NCI-H748 (cell line): ENCODE measurements at regions not wholly inside any gene's neighbourhood (a gene's known extent, or its start where the extent isn't known, plus 50 kb on each side); places are given as distances from the start of the nearest gene placed in this dataset.

ENCODE experiments used
- DNase-seq: peaks from one replicate; lab custom pipeline; 2025; ENCODE audit not compliant: unreplicated experiment; lab: John Stamatoyannopoulos, UW

DNA sequence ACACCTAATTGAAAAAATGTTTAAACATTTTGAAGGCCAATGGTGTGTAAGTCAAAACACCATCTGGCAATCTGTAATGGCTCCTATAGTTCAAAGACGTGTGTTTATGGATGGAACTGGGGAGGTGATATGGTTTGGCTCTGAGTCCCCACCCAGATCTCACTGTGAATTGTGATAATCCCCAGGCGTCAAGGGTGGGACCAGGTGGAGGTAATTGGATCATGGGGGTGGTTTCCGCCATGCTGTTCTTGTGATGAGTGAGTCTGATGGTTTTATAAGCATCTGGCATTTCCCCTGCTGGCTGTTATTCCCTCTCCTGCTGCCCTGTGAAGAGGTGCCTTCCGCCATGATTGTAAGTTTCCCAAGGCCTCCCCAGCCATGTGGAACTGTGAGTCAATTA lies 52.2 kb downstream of the ADRA2C start:
- DNase-seq: peak; percentile 2

DNA sequence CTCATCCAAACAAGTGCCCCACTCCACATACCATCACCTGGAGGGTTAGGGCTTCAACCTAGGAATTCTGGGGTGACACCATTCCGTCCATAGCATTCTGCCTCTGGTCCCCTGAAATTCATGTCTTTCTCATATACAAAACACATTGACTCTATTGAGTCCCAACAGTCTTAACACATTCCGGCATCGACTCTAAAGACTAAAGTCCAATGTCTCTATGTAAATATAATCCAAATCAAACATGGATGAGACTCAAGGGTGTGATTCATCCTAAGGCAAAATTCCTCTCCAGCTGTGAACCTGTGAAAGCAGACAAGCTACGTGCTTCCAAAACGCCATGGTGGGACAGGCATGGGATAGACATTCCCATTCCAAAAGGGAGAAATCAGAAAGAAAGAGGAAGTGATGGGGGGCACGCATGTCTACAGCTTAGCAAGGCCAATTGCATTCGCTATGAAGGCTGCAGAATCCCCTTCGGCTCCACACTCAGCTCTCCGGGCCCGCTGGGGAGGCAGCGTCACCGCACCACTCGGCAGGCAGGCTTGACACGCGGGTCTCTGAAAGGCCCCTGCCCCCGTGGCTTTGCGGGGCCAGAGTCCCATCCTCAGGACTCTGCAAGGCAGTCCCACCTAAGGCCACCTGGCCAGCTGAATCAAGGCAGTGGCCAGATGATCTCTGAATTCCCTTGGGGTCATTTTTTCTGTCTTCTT lies 53.2 kb downstream of the ADRA2C start:
- no peak for DNase-seq

GRCh38 chr4:3820016-3820805 lies 54.0 kb downstream of the ADRA2C start:
- DNase-seq: no peak

- no peak for DNase-seq
Observed at GRCh38 chr4:3820806-3821579, 54.8 kb downstream of the ADRA2C start.

- DNase-seq: no peak
Observed at GRCh38 chr4:3821580-3822229, 55.5 kb downstream of the ADRA2C start.

- peak; percentile 23 for DNase-seq
Observed at GRCh38 chr4:3822230-3822947, 56.2 kb downstream of the ADRA2C start.

GRCh38 chr4:3823496-3824341 lies 57.5 kb downstream of the ADRA2C start:
- DNase-seq: no peak

- DNase-seq: no peak
Observed at GRCh38 chr4:3824521-3825270, 58.5 kb downstream of the ADRA2C start.

GRCh38 chr4:3825530-3825929 lies 59.3 kb downstream of the ADRA2C start:
- DNase-seq: no peak

- DNase-seq: no peak
Observed at GRCh38 chr4:3826247-3827172, 60.3 kb downstream of the ADRA2C start.

GRCh38 chr4:3827616-3828492 lies 61.7 kb downstream of the ADRA2C start:
- no peak for DNase-seq

DNA sequence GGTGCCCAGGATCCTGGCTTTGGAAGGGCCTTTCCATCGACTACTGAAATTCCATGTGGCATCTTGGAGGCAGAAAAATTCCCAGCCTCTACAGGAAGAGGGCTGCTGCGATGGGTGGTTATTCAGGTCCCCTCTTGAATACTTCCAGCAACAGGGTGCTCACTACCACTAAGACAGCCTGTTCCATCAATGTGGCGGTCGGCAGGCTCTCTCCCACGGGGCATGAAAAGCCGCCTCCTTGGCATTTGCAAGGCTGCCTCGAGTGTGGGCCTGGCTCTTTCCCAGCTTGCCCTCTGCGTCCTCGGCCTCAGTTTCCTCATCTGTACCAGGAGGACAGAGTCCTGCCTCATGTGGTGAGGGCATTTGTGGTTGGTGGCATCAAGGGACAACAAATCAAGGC lies 62.4 kb downstream of the ADRA2C start:
- DNase-seq: no peak

GRCh38 chr4:3829211-3829955 lies 63.2 kb downstream of the ADRA2C start:
- DNase-seq: no peak

DNA sequence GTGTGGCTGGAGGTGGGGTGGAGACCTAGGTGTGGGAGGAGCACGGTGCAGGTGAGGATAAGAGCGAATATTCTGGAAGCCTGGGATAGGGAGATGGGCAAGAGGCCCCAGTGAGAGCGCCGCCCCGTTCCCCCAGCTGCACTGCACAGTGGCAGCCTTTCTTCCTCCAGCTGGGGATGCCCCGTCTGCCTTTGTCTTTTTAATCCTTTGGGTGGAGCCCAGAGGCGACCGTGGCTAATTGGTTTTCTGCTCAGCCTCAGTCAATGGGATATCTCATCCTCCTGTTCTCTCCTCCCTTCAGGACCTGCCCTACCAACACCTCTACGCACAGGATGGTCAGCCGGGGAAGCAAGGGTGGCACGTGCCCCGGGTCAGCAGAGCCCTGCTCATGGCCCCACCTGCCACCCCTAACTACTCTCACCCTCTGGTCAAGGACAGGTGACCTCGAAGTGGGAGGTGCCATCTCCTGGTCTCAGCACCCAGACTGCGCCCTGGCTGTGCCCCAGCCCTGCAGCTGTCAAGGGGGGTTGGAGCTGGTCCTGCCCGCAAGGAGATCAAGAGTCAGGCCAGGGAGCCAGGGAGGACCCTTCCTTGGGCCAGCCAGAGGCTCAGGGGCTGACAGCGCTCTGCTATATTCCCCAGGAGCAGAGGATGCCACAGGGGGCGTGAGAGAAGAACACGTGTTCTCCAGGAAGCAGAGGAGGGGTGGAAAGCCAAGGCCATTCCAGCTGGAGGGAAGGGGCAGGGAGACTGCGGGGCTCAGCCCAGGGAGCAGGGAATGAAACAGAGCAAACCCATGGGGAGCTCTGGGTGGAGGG lies 64.0 kb downstream of the ADRA2C start:
- peak; percentile 21 for DNase-seq

- DNase-seq: no peak
Observed at GRCh38 chr4:3830774-3831528, 64.8 kb downstream of the ADRA2C start.
